GM18907 (cell line): ENCODE measurements at regions not wholly inside any gene's neighbourhood (a gene's known extent, or its start where the extent isn't known, plus 50 kb on each side); places are given as distances from the start of the nearest gene placed in this dataset.
A peak's percentile ranks its signal among the peaks of the same experiment; 100 is the strongest.

Experiments
- ATAC-seq: cut with Tn5 transposase; IDR thresholded peaks from one replicate; pipeline ENCODE4 v1.9.1; 2021; ENCODE audit warnings: mild to moderate bottlenecking, moderate library complexity; ENCODE audit not compliant: unreplicated experiment

DNA sequence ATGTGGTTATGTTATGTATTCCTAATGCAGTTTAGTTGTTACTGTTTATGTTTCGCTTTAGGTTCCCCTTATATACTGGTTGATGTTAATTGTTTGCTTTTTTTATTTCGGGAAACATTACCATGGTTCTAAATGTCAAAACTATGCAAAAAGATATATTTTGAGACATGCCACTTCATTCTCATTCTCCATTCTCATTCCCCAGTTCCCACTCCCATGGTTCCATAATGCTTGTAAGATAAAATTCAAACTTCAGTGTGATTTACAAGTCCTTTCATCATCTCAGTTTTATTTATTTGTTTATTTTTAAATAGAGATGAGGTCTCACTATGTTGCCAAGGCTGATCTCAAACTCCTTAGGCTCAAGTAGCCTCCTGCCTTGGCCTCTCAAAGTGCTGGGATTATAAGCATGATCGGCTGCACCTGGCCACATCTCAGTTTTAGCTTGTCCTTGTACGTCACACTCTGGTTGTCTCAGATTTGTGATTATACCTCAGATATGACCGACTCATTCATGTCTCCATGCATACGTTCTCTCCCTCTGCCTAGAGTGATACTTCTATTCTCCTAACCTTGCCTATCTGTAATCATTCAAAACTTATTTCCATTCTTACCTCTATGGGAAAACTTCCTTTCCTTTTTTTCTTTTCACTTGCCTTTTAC is 407.8 kb upstream of the RGS6 start:
- peak; percentile 61 for ATAC-seq

DNA sequence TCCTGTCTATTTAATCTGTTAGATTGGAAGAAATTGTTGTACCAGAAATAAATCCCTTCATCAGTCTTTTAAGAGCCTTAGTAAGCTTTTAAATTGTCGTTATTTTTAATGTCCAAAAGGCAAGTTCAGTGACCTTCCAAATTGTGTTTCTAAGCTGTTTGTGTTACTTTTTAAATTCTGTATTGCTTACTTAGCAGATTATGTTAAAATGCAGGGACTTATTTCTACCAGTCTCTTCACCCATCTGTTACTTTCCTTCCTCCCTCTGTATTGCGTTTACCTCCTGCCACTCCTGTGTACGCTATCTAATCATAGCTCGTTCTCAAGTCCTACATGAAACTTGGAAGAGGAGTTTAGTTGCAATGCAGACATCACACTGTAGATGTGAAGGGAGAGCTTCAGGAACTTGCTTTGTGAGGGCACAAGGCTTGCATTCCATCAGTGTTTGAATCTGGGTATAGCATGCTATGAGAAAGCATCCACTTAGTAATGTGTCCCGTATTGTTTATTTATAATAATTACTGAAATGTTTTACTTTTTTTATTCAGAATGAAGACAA is 406.5 kb upstream of the RGS6 start:
- no peak for ATAC-seq

DNA sequence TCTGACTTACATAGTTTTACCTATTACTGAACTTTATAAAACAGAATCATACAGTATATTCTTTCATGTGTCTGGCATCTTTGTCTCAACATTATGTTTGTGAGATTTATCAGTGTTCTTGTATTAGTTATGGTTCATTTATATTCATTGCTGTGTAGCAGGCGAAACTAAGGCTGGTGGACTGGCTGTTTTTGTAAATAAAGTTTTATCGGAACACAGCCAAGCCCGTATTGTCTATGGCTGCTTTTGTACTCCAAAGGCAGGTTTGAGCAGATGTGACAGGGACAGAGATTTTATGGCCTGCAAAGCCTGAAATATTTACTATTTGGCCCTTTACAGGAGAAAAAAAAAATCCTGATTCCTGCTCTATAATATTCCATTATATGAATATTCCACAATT is 405.8 kb upstream of the RGS6 start:
- ATAC-seq, result no peak

DNA sequence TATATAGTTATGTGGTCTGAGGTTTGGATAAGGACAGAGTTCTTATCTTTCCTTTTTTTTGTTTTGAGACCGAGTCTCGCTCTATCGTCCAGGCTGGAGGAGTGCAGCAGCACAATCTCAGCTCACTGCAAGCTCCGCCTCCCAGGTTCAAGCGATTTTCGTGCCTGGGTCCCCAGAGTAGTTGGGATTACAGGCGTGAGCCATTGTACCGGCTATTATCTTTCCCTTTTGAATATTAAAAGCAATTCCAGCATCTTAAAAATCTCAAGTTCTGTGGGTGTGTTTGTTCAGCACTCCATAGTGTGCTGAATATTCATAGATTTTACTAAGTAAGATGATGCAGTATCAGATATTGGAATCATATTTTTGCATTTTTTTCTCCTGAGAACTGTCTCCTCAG is 404.4 kb upstream of the RGS6 start:
- no peak for ATAC-seq

DNA sequence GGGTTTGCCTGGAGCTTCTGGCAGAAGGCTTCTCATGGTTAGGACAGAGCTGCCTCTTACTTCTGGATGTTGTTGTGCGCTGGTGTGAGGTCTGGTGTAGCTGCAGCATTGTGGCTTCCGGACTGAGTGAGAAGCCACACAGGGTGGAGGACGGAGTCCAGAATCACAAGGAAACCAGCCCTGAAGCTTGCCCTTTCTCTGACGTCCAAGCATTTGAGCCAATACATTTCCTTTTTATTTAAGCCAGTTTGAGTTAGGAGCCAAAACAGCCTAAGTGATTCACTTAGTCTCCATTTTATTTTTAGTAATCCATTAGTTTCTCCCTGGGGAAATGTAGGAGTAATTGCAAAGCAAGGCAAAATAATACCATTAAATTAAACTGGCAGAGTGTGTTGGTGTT is 402.4 kb upstream of the RGS6 start:
- ATAC-seq, result no peak

DNA sequence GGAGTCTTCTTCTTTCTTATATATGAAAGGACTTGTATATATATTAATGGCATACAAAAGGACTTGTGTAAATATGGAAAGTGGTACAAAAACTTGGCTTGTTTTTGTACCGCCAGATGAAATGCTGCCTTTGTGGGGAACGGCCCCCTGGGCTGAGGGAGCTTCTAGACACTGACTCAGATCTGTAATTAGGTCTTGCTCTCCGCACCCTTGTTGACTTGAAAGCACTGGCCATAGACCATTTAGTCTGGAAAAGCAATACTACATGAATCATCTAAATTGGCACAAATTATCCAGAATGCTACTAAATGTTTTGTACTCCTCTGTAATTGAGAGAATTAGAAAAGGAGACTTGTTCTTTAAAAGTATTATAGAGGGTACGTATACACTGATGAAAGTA is 399.9 kb upstream of the RGS6 start:
- ATAC-seq, result no peak

DNA sequence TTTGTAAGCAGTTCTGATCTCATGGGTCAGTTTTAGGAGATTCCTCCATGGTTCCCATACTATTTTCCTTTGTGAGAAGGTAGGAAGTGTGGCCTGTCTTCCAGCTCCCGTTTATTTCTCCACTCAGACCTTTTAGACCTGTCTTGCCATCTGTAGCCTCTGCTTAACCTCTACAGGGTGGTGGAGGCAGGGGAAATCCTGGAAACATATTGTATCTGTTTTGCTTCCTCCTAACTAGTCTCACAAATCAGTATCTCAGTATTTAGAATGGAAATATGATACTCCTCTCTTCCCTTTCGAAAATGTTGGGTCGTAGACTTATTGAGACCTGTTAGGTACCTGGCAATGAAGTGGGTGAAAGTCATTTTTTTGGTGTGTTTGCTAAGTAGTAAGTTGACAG is 399.4 kb upstream of the RGS6 start:
- no peak for ATAC-seq

DNA sequence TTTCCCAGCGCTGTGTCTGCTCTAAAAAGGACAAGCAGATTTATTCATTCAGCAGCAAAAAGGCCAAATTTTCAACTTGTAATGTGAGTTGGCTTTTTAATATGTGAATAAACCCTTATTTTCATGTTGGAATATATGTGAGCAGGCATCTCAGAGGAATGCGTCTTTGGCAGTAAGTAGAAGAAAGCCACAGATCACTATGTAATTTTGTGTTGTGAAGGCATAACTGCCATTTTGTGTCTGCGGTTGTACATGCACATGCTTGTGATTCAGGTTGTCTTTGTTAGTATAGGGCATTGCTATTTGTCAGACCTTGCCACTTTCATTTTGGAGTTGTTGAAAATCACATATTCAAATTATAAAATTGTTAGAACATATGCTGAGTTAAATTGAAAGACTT is 398.8 kb upstream of the RGS6 start:
- ATAC-seq, result no peak

DNA sequence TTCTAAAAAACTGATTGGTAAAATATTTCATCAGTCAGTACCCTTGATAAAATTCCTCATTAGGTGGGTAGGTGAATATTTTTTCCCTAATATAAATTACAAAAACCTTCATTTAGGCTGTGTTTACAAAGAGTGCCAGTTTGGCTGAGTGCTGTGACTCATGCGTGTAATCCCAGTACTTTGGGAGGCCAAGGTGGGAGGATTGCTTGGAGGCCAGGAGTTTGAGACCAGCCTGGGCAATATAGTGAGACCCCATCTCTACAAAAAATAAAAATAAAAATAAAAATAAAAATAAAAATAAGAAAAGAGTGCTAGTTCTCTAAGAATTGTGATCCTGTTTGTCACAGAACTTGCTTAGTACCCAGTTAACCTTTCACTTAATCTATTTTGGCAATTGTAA is 398.4 kb upstream of the RGS6 start:
- no peak for ATAC-seq

DNA sequence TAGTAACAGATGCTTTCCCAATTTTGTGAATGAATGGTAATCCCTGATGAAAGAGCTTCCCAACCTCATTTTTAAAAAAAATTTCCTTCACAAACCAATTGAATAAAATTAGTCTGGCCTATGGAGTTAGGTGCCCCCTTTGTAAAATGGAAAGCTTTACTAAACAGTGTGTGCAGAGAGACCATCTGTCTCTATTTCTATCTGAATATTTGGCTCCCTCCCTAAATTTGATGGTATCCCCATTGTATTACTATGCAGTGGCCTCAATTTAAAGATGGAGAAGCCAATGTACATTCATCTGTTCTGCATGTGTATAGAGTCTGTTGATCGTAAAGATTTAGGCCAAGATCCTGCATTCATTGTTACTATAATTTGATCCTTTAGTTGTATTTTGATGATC is 397.7 kb upstream of the RGS6 start:
- ATAC-seq, result no peak

DNA sequence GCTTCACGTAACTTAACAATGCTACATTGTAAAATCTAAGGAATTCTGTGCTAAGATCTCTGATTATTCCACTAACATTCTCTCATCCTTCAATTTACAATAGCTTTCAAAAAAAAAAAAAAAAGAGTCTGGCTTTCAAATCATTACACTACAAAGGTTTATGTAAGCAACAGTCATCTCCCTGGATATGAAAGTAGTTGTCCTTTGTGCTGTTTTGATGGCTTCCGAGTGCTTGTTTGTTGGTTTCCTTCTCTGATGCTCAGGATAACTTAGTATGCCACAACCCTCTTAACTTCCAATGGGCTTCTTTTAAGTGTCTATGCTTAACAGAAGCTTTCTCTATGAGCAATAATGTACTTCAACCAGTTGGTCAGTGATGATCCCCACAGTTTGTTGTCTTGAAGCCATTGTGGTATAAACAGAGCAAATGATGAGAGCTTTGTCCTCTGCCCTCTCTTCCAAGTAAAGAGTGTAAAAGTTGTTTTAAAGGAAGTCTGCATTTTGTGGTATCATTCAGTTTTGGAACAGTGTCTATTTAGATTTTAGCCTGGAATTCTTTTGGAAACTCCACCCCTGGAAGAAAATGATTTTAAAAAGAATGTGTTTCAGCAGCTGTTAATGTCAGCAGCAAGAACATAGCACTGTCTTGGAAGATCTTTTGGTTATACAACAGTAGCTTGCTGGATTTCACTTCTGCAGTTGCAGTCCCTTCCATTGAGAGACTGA is 396.1 kb upstream of the RGS6 start:
- no peak for ATAC-seq

DNA sequence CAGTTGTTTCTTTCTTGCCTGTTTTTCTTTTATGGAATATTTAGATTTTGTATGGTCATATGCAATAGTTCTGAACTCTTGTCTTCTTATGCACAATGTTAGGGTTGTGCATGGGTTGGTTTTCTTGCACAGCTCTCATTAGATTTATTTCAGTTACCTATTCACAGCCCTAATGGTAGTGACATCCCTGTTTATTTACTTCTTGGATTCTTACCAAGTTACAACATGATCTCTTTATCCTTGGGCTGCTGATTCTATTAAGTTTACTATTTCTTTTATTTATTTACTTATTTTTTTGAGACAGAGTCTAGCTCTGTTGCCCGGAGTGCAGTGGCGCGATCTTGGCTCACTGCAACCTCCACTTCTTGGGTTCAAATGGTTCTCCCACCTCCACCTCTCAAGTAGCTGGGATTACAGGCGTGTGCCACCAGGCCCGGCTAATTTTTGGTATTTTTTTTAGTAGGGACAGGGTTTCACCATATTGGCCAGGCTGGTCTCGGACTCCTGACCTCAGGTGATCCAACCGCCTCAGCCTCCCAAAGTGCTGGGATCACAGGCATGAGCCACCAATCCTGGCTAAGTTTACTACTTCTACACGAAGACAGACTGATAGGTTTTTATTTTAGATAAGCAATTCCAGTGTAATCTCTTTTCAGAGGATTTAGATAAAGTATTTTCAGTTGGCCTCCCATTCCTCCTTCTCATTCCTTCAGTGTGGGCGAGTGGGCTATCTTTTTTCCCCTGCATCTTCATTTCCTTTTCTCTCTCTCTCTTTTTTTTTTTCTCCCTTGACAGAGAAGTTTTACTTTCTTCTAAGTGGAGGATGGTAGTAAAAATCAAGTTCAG is 395.1 kb upstream of the RGS6 start:
- no peak for ATAC-seq

DNA sequence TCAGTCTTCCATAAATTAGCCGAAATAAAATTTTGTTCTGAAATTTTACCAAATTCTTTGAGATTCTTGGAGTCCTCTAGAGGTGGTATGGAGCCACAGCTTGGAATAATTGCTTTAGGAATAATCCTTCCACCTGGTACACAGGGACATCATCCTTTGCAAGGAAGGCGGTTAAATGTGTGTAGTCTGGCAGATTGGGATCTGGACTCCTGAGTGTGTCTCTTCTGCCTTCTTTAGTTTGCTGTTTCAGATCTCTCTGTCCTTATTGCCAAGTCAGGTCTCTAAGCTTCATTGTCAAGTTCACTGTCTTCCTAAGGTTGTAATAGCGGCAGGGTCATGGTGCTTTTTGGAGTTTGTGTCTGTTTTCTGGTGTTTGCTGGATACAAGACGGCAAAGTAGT is 393.9 kb upstream of the RGS6 start:
- ATAC-seq, result no peak

DNA sequence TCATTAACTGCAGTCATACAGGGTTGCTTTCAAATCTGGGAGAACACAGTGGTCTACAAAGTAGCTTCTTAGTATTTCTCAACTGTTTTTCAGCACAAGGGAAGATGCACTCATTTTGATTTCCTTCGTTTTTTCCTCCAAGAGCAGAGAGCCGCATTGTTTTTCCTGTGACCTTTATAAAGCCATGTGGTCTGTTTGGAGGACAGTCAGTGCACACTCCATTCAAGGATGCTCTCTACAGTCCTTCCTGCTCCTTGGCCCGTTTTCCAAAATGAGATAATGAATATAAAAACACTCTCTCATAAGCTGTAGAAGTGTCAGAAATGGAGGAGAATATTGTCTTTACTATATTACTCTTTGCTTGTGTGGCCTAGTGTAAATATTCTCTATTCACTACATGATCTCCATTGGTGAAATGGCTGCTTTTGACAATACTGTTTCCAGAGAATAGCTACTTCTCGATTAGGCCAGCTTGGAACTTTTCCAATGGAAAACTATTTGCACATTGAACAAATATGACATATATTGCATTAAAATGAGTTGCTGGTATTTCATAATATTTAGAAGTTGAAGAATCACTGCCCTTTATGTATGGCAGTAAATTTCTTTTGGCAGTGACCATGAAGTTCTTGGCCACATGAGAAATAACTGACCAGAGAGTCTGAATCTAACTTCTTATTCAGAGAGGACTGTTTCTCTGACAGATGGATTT is 393.1 kb upstream of the RGS6 start:
- no peak for ATAC-seq

DNA sequence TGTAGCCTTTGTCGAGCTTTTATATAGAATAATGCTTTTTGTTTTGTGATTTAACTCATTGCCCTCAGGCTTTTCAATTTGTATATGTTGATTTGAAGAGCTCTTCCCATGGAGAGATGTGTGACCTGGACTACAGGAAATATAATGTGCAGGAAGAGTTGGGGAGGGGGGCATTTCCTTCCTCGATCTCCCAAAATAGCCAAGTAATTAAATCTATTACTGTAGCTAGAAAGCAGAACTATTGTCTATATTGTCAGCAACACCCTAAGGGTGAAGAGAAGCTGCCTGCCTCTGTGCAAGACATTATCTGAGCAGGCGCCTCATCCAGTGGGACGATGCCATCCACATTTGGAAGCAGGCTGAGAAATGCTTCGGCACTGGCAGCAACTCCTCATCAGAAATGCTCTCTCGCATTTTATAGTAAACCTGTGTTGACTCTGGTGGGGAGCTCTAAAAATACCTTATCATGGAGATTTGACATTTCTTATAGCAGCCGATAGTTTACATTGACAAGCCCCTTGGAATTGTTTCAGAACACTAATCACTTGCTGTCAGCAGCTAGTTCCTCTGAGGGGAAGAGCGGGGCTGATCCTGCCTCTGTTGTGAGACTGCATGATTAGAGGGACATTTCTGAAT is 392.5 kb upstream of the RGS6 start:
- no peak for ATAC-seq

DNA sequence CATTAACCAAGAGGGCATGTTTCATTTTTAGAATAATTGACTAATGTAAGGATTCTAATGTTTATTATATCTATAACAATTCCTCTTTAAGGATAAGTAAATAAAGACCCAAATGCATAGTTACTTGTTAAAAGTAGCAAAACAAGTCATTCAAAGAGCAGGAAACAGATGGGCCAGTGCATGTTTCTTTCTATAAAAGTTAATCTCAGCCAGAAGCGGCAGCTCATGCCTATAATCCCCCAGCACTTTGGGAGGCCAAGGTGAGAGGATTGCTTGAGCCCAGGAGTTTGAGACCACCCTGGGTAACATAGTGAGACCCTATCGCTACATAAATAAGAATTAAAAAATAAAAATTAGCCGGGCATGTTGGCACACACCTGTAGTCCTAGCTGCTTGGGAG is 391.0 kb upstream of the RGS6 start:
- ATAC-seq, result no peak

DNA sequence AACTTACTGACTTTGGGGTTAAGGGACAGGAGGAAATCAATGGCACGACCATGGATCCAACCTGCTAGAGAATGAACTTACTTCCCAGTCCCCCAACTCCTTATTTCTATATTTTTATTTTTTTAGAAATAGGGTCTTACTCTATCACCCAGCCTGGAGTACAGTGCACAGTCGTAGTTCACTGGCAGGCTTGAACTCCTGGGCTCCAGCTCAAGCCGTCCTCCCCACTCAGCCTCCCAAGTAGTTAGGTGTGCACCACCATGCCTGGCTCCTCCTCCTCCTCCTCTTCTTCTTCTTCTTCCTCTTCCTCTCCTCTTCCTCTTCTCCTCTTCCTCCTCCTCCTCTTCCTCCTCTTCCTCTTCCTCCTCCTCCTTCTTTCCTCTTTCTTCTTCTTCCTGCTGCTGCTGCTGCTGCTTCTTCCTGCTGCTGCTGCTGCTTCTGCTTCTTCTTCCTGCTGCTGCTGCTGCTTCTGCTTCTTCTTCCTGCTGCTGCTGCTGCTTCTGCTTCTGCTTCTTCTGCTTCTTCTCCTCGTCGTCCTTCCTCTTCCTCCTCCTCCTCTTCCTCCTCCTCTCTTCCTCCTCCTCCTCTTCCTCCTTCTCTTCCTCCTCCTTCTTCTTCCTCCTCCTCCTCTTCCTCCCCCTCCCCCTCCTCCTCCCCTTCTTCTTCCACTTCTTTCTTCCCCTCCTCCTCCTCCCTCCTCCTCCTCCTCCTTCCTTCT is 390.1 kb upstream of the RGS6 start:
- no peak for ATAC-seq

DNA sequence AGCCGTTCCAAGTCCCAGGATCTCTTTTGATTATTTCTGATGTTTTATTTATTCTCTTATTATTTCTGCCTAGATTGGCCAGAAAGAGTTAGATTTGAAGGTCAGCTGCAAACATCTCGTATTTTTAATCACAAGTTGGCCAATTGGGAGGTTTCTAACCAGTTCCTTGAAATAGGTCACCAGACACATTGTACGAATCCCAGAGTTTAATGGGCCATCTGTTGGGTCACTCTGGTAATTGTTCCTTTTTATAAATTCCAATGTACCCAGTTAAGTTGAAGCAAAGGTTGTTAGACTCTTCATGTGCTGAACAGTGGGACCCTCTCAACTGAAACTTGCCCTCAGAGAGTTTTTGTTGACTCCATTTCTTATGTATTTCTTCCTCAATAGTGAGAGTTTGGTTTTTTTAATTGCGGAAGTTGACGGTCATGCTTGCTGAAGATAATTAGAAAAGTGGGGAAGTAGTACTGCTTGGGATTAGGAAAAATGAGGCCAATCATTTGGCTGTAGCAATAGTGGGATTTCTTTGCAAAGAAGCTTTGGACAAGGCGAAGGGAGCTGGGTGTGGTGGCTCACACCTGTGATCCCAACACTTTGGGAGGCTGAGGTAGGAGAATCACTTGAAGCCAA is 382.7 kb upstream of the RGS6 start:
- no peak for ATAC-seq

DNA sequence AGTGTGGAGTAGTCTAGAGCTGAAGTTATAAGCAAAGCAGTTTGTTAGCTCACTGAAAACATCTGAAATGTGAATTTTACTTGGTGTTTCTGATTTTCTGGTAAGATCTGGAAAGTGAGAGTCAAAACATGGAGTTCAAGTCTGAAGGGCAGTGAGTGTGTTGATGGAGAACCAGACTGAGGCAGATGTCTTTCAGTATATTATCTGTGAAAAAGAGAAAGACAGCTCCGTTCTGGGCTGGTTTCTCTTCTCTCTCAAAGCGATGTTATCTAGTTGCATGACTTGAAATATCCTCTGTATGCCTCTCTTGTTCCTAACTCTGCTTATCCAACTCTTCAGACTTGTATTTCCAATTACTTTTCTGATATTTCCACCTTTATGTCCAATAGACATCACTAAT is 381.9 kb upstream of the RGS6 start:
- no peak for ATAC-seq
